Liver (tissue), 3 donors: ENCODE measurements at regions not wholly inside any gene's neighbourhood (a gene's known extent, or its start where the extent isn't known, plus 50 kb on each side); places are given as distances from the start of the nearest gene placed in this dataset.

Source experiments
- EGR1 ChIP-seq, 2 donors: IDR thresholded peaks; 2 replicates each; pipeline ENCODE4 v1.6.1; 2016 to 2018; ENCODE audit warnings: antibody characterized with exemption in 2 of 2, low read depth in 2 of 2
- GABPA ChIP-seq, 2 donors: IDR thresholded peaks in 1 of 2; conservative IDR thresholded peaks in 1 of 2; 2 replicates each; pipeline ENCODE4 v1.6.1; 2016; ENCODE audit warnings: antibody characterized with exemption in 2 of 2, mild to moderate bottlenecking in 1 of 2, moderate library complexity in 1 of 2
- HNF4G ChIP-seq: IDR thresholded peaks from 2 replicates; pipeline ENCODE4 v1.6.1; 2016; ENCODE audit warnings: antibody characterized with exemption
- JUND ChIP-seq, 2 donors: IDR thresholded peaks; 2 replicates each; pipeline ENCODE4 v1.6.1; 2016; ENCODE audit warnings: antibody characterized with exemption in 2 of 2
- NR2F2 ChIP-seq: IDR thresholded peaks from 2 replicates; pipeline ENCODE4 v1.6.1; 2016; ENCODE audit warnings: antibody characterized with exemption
- RAD21 ChIP-seq, 2 donors: IDR thresholded peaks; 2 replicates each; pipeline ENCODE4 v1.6.1; 2016; ENCODE audit warnings: antibody characterized with exemption in 2 of 2, mild to moderate bottlenecking in 2 of 2
- SP1 ChIP-seq: IDR thresholded peaks from 2 replicates; pipeline ENCODE4 v1.6.1; 2018; ENCODE audit warnings: antibody characterized with exemption, mild to moderate bottlenecking
- TAF1 ChIP-seq: conservative IDR thresholded peaks from 2 replicates; pipeline ENCODE4 v1.6.1; 2016; ENCODE audit warnings: antibody characterized with exemption, mild to moderate bottlenecking
- YY1 ChIP-seq: IDR thresholded peaks from 2 replicates; pipeline ENCODE4 v1.6.1; 2016; ENCODE audit warnings: antibody characterized with exemption, mild to moderate bottlenecking
- TF ChIP-seq, protein P1 (sequence below): IDR thresholded peaks from 2 replicates; pipeline ENCODE4 v1.6.1; 2016; ENCODE audit warnings: antibody characterized with exemption, mild to moderate bottlenecking
- TF ChIP-seq, protein P2 (sequence below): IDR thresholded peaks from 2 replicates; pipeline ENCODE4 v1.6.1; 2016; ENCODE audit warnings: antibody characterized with exemption
- TF ChIP-seq, protein P3 (sequence below): fragments of 150-350 bp; IDR thresholded peaks from 2 replicates; pipeline ENCODE4 v1.5.1; 2017; ENCODE audit warnings: improper control_type of control experiment, low read depth, low read length; ENCODE audit not compliant: missing input control
- TF ChIP-seq, protein P4 (sequence below): IDR thresholded peaks from 2 replicates; pipeline ENCODE4 v1.6.1; 2016; ENCODE audit warnings: antibody characterized with exemption
- donor health status: healthy.
- donor health status: healthy.

DNA sequence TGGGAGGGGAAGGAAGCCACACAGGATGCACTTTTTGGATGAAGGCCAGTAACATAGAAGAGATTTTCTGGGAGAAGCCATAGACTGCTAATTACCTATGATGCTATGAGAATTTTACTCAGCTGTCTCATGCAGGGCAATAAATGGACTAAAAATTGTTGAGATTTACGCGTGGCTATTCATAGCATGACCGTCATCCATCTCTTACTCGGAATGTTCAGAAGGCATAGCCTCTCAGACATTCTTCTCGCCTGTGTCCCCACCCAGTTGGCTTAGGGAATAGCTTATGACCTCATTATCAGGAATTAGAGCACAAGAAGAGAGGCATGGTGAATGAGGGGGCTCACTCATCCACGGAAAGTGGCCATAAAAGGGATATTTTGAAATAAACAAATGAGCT, 107.9 kb upstream of the ATP10A start:
- TF ChIP-seq, protein P1, sequence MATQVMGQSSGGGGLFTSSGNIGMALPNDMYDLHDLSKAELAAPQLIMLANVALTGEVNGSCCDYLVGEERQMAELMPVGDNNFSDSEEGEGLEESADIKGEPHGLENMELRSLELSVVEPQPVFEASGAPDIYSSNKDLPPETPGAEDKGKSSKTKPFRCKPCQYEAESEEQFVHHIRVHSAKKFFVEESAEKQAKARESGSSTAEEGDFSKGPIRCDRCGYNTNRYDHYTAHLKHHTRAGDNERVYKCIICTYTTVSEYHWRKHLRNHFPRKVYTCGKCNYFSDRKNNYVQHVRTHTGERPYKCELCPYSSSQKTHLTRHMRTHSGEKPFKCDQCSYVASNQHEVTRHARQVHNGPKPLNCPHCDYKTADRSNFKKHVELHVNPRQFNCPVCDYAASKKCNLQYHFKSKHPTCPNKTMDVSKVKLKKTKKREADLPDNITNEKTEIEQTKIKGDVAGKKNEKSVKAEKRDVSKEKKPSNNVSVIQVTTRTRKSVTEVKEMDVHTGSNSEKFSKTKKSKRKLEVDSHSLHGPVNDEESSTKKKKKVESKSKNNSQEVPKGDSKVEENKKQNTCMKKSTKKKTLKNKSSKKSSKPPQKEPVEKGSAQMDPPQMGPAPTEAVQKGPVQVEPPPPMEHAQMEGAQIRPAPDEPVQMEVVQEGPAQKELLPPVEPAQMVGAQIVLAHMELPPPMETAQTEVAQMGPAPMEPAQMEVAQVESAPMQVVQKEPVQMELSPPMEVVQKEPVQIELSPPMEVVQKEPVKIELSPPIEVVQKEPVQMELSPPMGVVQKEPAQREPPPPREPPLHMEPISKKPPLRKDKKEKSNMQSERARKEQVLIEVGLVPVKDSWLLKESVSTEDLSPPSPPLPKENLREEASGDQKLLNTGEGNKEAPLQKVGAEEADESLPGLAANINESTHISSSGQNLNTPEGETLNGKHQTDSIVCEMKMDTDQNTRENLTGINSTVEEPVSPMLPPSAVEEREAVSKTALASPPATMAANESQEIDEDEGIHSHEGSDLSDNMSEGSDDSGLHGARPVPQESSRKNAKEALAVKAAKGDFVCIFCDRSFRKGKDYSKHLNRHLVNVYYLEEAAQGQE, result no peak
- TF ChIP-seq, protein P2, sequence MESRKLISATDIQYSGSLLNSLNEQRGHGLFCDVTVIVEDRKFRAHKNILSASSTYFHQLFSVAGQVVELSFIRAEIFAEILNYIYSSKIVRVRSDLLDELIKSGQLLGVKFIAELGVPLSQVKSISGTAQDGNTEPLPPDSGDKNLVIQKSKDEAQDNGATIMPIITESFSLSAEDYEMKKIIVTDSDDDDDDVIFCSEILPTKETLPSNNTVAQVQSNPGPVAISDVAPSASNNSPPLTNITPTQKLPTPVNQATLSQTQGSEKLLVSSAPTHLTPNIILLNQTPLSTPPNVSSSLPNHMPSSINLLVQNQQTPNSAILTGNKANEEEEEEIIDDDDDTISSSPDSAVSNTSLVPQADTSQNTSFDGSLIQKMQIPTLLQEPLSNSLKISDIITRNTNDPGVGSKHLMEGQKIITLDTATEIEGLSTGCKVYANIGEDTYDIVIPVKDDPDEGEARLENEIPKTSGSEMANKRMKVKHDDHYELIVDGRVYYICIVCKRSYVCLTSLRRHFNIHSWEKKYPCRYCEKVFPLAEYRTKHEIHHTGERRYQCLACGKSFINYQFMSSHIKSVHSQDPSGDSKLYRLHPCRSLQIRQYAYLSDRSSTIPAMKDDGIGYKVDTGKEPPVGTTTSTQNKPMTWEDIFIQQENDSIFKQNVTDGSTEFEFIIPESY, result no peak
- TF ChIP-seq EGR1 (IDR thresholded peaks at IDR 0.05; ENCODE audit: low read depth in 2 of 2) (no peak), TAF1 (no peak), RAD21 (IDR thresholded peaks at IDR 0.05) (no peak), HNF4G (no peak), GABPA (IDR thresholded peaks at IDR 0.05 in 1 of 2, conservative IDR thresholded peaks at IDR 0.05 in 1 of 2) (no peak), YY1 (no peak), JUND (IDR thresholded peaks at IDR 0.05) (no peak), SP1 (no peak), NR2F2 (no peak)
- TF ChIP-seq, protein P3, sequence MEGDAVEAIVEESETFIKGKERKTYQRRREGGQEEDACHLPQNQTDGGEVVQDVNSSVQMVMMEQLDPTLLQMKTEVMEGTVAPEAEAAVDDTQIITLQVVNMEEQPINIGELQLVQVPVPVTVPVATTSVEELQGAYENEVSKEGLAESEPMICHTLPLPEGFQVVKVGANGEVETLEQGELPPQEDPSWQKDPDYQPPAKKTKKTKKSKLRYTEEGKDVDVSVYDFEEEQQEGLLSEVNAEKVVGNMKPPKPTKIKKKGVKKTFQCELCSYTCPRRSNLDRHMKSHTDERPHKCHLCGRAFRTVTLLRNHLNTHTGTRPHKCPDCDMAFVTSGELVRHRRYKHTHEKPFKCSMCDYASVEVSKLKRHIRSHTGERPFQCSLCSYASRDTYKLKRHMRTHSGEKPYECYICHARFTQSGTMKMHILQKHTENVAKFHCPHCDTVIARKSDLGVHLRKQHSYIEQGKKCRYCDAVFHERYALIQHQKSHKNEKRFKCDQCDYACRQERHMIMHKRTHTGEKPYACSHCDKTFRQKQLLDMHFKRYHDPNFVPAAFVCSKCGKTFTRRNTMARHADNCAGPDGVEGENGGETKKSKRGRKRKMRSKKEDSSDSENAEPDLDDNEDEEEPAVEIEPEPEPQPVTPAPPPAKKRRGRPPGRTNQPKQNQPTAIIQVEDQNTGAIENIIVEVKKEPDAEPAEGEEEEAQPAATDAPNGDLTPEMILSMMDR, result no peak
- TF ChIP-seq, protein P4, sequence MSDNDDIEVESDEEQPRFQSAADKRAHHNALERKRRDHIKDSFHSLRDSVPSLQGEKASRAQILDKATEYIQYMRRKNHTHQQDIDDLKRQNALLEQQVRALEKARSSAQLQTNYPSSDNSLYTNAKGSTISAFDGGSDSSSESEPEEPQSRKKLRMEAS, result no peak
